Vagina (tissue), 2 donors: ENCODE measurements at regions not wholly inside any gene's neighbourhood (a gene's known extent, or its start where the extent isn't known, plus 50 kb on each side); places are given as distances from the start of the nearest gene placed in this dataset.

Experiments used
- DNase-seq, 2 donors: peaks; one replicate each; pipeline ENCODE4 v3.0.0-alpha.2; 2017; ENCODE audit errors: extremely low spot score in 2 of 2
- H3K27ac ChIP-seq: fragments of 200-600 bp; sonication (generic); one replicate; pipeline ENCODE4 v1.5.1; 2019
- H3K27me3 ChIP-seq: fragments of 200-600 bp; sonication (generic); one replicate; pipeline ENCODE4 v1.5.1; 2019
- H3K36me3 ChIP-seq, 2 donors: fragments of 200-600 bp; sonication (generic); one replicate each; pipeline ENCODE4 v1.5.1; 2017 to 2019
- H3K4me1 ChIP-seq: fragments of 200-600 bp; sonication (generic); one replicate; pipeline ENCODE4 v1.5.1; 2019
- H3K4me3 ChIP-seq, 2 donors: fragments of 200-600 bp; sonication (generic); 1 replicate in 1 of 2; 2 replicates in 1 of 2; pipeline ENCODE4 v1.5.1; 2016 to 2019
- H3K9me3 ChIP-seq: fragments of 200-600 bp; sonication (generic); one replicate; pipeline ENCODE4 v1.5.1; 2019
- CTCF ChIP-seq, 3 experiments: fragments of 450-650 bp in 2 of 3; fragments of 200-600 bp in 1 of 3; sonication (generic) in 1 of 3; IDR thresholded peaks; one replicate each; pipeline ENCODE4 v1.5.1; 2017 to 2019; ENCODE audit warnings: antibody characterized with exemption in 3 of 3, mild to moderate bottlenecking in 2 of 3, moderate library complexity in 2 of 3
- POLR2A ChIP-seq, 2 donors: fragments of 450-650 bp; IDR thresholded peaks; one replicate each; pipeline ENCODE4 v1.6.1; 2017; ENCODE audit warnings: antibody characterized with exemption in 2 of 2, mild to moderate bottlenecking in 2 of 2, moderate library complexity in 2 of 2
- POLR2AphosphoS5 ChIP-seq, 2 donors: sonication (generic); formaldehyde crosslinking; IDR thresholded peaks; one replicate each; pipeline ENCODE4 v1.9.0; 2017; ENCODE audit warnings: antibody characterized with exemption in 2 of 2, mild to moderate bottlenecking in 2 of 2, low read depth in 1 of 2; ENCODE audit not compliant: insufficient read depth in 1 of 2
- intact Hi-C: fragments of 100-400 bp; cut with DNase I; formaldehyde crosslinking; loops from one replicate; pipeline ENCODE4 v1.15.1; 2023

GRCh38 chr9:89922099-89922498, 317.3 kb downstream of the GADD45G start:
- Histone ChIP-seq H3K27ac (no peak overlapping the region), H3K4me1 (no peaks in the 10 kb centered on the region), H3K27me3 (no peaks in the 10 kb centered on the region), H3K4me3 (no peak overlapping the region), H3K9me3 (no peaks in the 10 kb centered on the region), H3K36me3 (no peaks in the 10 kb centered on the region)
- TF ChIP-seq CTCF (IDR thresholded peaks at IDR 0.05) (no peak), POLR2AphosphoS5 (IDR thresholded peaks at IDR 0.05; ENCODE audit: insufficient read depth in 1 of 2, low read depth in 1 of 2) (no peak)
- intact Hi-C loops, result no loop called here
- DNase-seq, result peak in 1 of 2 donors; percentile 49

- no peak overlapping the region for H3K4me3 ChIP-seq
- TF ChIP-seq CTCF (IDR thresholded peaks at IDR 0.05), result no peak
- intact Hi-C loops, result no loop called here
Observed at GRCh38 chr9:89923174-89923573, 318.4 kb downstream of the GADD45G start.

GRCh38 chr9:89923961-89924504, 319.2 kb downstream of the GADD45G start:
- TF ChIP-seq CTCF (IDR thresholded peaks at IDR 0.05) (no peak), POLR2A (IDR thresholded peaks at IDR 0.05) (no peak), POLR2AphosphoS5 (IDR thresholded peaks at IDR 0.05; ENCODE audit: insufficient read depth in 1 of 2, low read depth in 1 of 2) (no peak)
- H3K27me3 ChIP-seq, result no peaks in the 10 kb centered on the region
- no peak overlapping the region for H3K4me3 ChIP-seq
- intact Hi-C loops, result no loop called here
- no peak overlapping the region for H3K27ac ChIP-seq
- DNase-seq, result peak in 1 of 2 donors; percentile 61
- H3K4me1 ChIP-seq, result no peaks in the 10 kb centered on the region
- no peaks in the 10 kb centered on the region for H3K36me3 ChIP-seq
- H3K9me3 ChIP-seq, result no peaks in the 10 kb centered on the region

More at GRCh38 chr9:89923174-89923573, 318.4 kb downstream of the GADD45G start:
- H3K27ac ChIP-seq, result no peak overlapping the region
- DNase-seq, result peak in 1 of 2 donors; percentile 82
- no peaks in the 10 kb centered on the region for H3K27me3 ChIP-seq
- H3K4me1 ChIP-seq, result no peaks in the 10 kb centered on the region
- no peaks in the 10 kb centered on the region for H3K9me3 ChIP-seq
- no peaks in the 10 kb centered on the region for H3K36me3 ChIP-seq

DNA sequence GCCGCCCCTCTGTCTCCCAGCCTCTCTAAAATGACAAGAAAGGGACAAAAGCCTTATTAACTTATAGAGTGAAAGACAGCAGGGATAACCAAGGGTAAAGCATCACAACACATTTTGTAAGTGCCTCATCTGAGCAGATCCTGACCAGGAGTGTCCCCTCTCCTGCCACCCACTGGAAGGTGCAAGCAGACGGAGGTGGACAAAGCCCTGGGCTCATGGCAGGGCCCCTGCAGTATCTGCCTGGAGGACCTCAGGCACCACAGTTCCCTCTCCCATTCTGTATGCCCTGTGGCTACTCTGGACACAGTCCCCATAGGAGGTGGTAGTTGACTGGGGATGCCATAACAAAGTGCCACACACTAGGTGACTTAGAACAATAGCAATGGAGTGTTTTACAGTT, 319.8 kb downstream of the GADD45G start:
- H3K27me3 ChIP-seq, result no peaks in the 10 kb centered on the region
- no peaks in the 10 kb centered on the region for H3K9me3 ChIP-seq
- H3K27ac ChIP-seq, result no peak overlapping the region
- H3K4me3 ChIP-seq, result no peak overlapping the region
- TF ChIP-seq CTCF (IDR thresholded peaks at IDR 0.05), result no peak
- TF ChIP-seq POLR2AphosphoS5 (IDR thresholded peaks at IDR 0.05; ENCODE audit: insufficient read depth in 1 of 2, low read depth in 1 of 2), result no peak
- no peak for TF ChIP-seq POLR2A (IDR thresholded peaks at IDR 0.05)
- DNase-seq, result peak in 1 of 2 donors; percentile 49
- intact Hi-C loops, result no loop called here
- no peaks in the 10 kb centered on the region for H3K4me1 ChIP-seq
- H3K36me3 ChIP-seq, result no peaks in the 10 kb centered on the region

DNA sequence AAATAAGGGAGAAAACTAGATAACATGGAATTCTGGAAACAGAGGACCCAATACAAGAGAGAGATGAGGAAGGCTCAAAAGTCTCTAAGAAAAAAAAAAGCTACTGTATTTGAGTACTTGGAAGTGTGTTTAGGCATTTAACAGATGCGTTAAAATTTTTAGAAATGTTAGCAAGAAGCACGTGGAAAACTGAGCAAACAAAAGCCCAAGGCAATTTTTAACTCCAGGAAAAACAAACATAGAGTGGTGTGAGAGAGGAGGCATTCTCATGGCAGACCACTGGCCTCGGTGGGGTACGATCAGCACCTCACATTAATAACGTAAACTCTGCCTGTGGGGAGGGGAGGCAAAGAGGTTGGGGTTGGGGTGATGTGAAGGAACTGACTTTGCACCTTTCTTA, 321.4 kb downstream of the GADD45G start:
- intact Hi-C loops, result no loop called here
- no peak overlapping the region for H3K27ac ChIP-seq
- TF ChIP-seq POLR2AphosphoS5 (IDR thresholded peaks at IDR 0.05; ENCODE audit: insufficient read depth in 1 of 2, low read depth in 1 of 2), result no peak
- no peak for TF ChIP-seq CTCF (IDR thresholded peaks at IDR 0.05)
- no peaks in the 10 kb centered on the region for H3K36me3 ChIP-seq
- DNase-seq, result peak in 1 of 2 donors; percentile 52
- H3K4me3 ChIP-seq, result no peak overlapping the region
- H3K4me1 ChIP-seq, result no peaks in the 10 kb centered on the region
- no peaks in the 10 kb centered on the region for H3K27me3 ChIP-seq
- no peaks in the 10 kb centered on the region for H3K9me3 ChIP-seq
